HFFc6 (cell line): ENCODE measurements at regions not wholly inside any gene's neighbourhood (a gene's known extent, or its start where the extent isn't known, plus 50 kb on each side); places are given as distances from the start of the nearest gene placed in this dataset.

Source experiments
- DNase-seq: peaks from one replicate; pipeline ENCODE4 v3.0.0-alpha.2; 2018
- H3K27ac Mint-ChIP-seq: 2 replicates; pipeline ENCODE4 v1.8.0; 2020; ENCODE audit warnings: mild to moderate bottlenecking, mixed read lengths
- H3K27me3 Mint-ChIP-seq: 2 replicates; pipeline ENCODE4 v1.8.0; 2021; ENCODE audit warnings: mild to moderate bottlenecking, moderate library complexity, mixed read lengths; ENCODE audit not compliant: insufficient read depth
- H3K36me3 Mint-ChIP-seq: 2 replicates; pipeline ENCODE4 v1.8.0; 2021; ENCODE audit warnings: low read depth, mixed read lengths
- H3K4me1 Mint-ChIP-seq: 2 replicates; pipeline ENCODE4 v1.8.0; 2020; ENCODE audit warnings: low read depth, mixed read lengths
- H3K4me3 Mint-ChIP-seq: 2 replicates; pipeline ENCODE4 v1.8.0; 2020; ENCODE audit warnings: mild to moderate bottlenecking, moderate library complexity, mixed read lengths
- H3K9me3 Mint-ChIP-seq: 2 replicates; pipeline ENCODE4 v1.8.0; 2020; ENCODE audit warnings: mild to moderate bottlenecking, mixed read lengths
- CTCF ChIP-seq: fragments of 200-600 bp; sonication (generic); IDR thresholded peaks from 2 replicates; pipeline ENCODE4 v1.5.0; 2021; ENCODE audit warnings: antibody characterized with exemption, mild to moderate bottlenecking

- DNase-seq: no peak
- Mint-ChIP-seq H3K36me3 (no peaks in the 10 kb centered on the region), H3K4me3 (no peak overlapping the region), H3K27ac (no peak overlapping the region), H3K27me3 (no peaks in the 10 kb centered on the region), H3K9me3 (peaks cover 20% of the 10 kb centered on the region), H3K4me1 (no peaks in the 10 kb centered on the region)
- no peak for TF ChIP-seq CTCF
These were observed 511.4 kb downstream of the ADCYAP1 start for GRCh38 chr18:1416074-1416473.

GRCh38 chr18:1421502-1421901 lies 516.8 kb downstream of the ADCYAP1 start:
- no peak for TF ChIP-seq CTCF
- Mint-ChIP-seq H3K4me3 (no peak overlapping the region), H3K27ac (no peak overlapping the region), H3K36me3 (no peaks in the 10 kb centered on the region), H3K27me3 (no peaks in the 10 kb centered on the region), H3K4me1 (no peaks in the 10 kb centered on the region), H3K9me3 (peaks cover 30% of the 10 kb centered on the region)
- no peak for DNase-seq

- Mint-ChIP-seq H3K4me3 (no peak overlapping the region), H3K27ac (no peak overlapping the region), H3K27me3 (no peaks in the 10 kb centered on the region), H3K36me3 (no peaks in the 10 kb centered on the region), H3K9me3 (peaks cover 39% of the 10 kb centered on the region), H3K4me1 (no peaks in the 10 kb centered on the region)
- DNase-seq: no peak
- TF ChIP-seq CTCF: no peak
These were observed 518.0 kb downstream of the ADCYAP1 start for GRCh38 chr18:1422634-1423033.

- H3K36me3 Mint-ChIP-seq: no peaks in the 10 kb centered on the region
- no peak for DNase-seq
- H3K4me1 Mint-ChIP-seq: no peaks in the 10 kb centered on the region
- H3K27ac Mint-ChIP-seq: no peak overlapping the region
- H3K9me3 Mint-ChIP-seq: peaks cover 47% of the 10 kb centered on the region
- H3K27me3 Mint-ChIP-seq: no peaks in the 10 kb centered on the region
- TF ChIP-seq CTCF: no peak
- no peak overlapping the region for H3K4me3 Mint-ChIP-seq
These were observed 521.0 kb downstream of the ADCYAP1 start for GRCh38 chr18:1425679-1426078.

GRCh38 chr18:1435487-1435886 lies 530.8 kb downstream of the ADCYAP1 start:
- no peak for TF ChIP-seq CTCF
- Mint-ChIP-seq H3K36me3 (no peaks in the 10 kb centered on the region), H3K4me1 (no peaks in the 10 kb centered on the region), H3K27me3 (no peaks in the 10 kb centered on the region), H3K4me3 (no peak overlapping the region), H3K27ac (no peak overlapping the region), H3K9me3 (peaks cover 14% of the 10 kb centered on the region)
- no peak for DNase-seq

GRCh38 chr18:1436199-1436598 lies 531.5 kb downstream of the ADCYAP1 start:
- DNase-seq: no peak
- H3K9me3 Mint-ChIP-seq: peaks cover 20% of the 10 kb centered on the region
- H3K36me3 Mint-ChIP-seq: no peaks in the 10 kb centered on the region
- H3K27ac Mint-ChIP-seq: no peak overlapping the region
- TF ChIP-seq CTCF: no peak
- H3K27me3 Mint-ChIP-seq: no peaks in the 10 kb centered on the region
- H3K4me3 Mint-ChIP-seq: no peak overlapping the region
- H3K4me1 Mint-ChIP-seq: no peaks in the 10 kb centered on the region
